ENCODE measurements at regions not wholly inside any gene's neighbourhood (a gene's known extent, or its start where the extent isn't known, plus 50 kb on each side); places are given as distances from the start of the nearest gene placed in this dataset.

- TF ChIP-seq, protein P1, sequence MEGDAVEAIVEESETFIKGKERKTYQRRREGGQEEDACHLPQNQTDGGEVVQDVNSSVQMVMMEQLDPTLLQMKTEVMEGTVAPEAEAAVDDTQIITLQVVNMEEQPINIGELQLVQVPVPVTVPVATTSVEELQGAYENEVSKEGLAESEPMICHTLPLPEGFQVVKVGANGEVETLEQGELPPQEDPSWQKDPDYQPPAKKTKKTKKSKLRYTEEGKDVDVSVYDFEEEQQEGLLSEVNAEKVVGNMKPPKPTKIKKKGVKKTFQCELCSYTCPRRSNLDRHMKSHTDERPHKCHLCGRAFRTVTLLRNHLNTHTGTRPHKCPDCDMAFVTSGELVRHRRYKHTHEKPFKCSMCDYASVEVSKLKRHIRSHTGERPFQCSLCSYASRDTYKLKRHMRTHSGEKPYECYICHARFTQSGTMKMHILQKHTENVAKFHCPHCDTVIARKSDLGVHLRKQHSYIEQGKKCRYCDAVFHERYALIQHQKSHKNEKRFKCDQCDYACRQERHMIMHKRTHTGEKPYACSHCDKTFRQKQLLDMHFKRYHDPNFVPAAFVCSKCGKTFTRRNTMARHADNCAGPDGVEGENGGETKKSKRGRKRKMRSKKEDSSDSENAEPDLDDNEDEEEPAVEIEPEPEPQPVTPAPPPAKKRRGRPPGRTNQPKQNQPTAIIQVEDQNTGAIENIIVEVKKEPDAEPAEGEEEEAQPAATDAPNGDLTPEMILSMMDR (conservative IDR thresholded peaks at IDR 0.05; ENCODE audit: low read length) = no peak
- TF ChIP-seq EZH2phosphoT487 (IDR thresholded peaks at IDR 0.05; ENCODE audit: borderline replicate concordance) = no peak
Measured at GRCh38 chr6:44649365-44650025, 262.0 kb downstream of the CDC5L start.

Measured in Loucy (cell line).